Right lobe of liver (tissue), 4 donors: ENCODE measurements at regions not wholly inside any gene's neighbourhood (a gene's known extent, or its start where the extent isn't known, plus 50 kb on each side); places are given as distances from the start of the nearest gene placed in this dataset.

Experiments used
- CTCF ChIP-seq, 4 donors: fragments of 200-600 bp in 3 of 4; fragments of 450-650 bp in 1 of 4; IDR thresholded peaks; one replicate each; pipeline versions ENCODE4 v1.5.1 to v1.8.0; 2016 to 2022; ENCODE audit warnings: antibody characterized with exemption in 4 of 4, mild to moderate bottlenecking in 2 of 4
- POLR2A ChIP-seq: fragments of 450-650 bp; IDR thresholded peaks from one replicate; pipeline ENCODE4 v1.6.1; 2017; ENCODE audit warnings: antibody characterized with exemption, mild to moderate bottlenecking
- donor health status: DM: no; HTN: no; CAD: no.
- donor health status: DM: no; HTN: no; CAD: no.
- donor health status: DM: no; HTN: yes; CAD: no.

GRCh38 chr10:31209478-31209877 is 109.5 kb upstream of the ZEB1 start:
- TF ChIP-seq CTCF (IDR thresholded peaks at IDR 0.05) (no peak), POLR2A (no peak)
